Endothelial cell of umbilical vein (primary cell): ENCODE measurements at regions not wholly inside any gene's neighbourhood (a gene's known extent, or its start where the extent isn't known, plus 50 kb on each side); places are given as distances from the start of the nearest gene placed in this dataset.

Experiments used
- BruUV-seq: library from RNA; stranded (reverse); fragments of 400-500 nt; replicated peaks from 2 replicates; lab custom pipeline; 2021; lab: Mats Ljungman, UMichigan
- CTCF ChIA-PET: fragments of 300-600, 350-600 bp; sonication (Branson Sonifier 250); formaldehyde crosslinking; loops from one replicate; lab custom pipeline; 2021; ENCODE audit warnings: antibody characterized with exemption, inconsistent platforms; lab: Charles Lee
- POLR2A ChIA-PET: fragments of 300-600, 350-600 bp; sonication (Branson Sonifier 250); formaldehyde crosslinking; loops from one replicate; lab custom pipeline; 2021; ENCODE audit warnings: antibody characterized with exemption, inconsistent platforms; lab: Charles Lee
- DNase-seq: peaks from one replicate; pipeline ENCODE4 v3.0.0-alpha.2; 2011; ENCODE audit warnings: low read depth, low spot score
- FAIRE-seq: peaks from 2 replicates; lab custom pipeline; 2011; peaks lifted over from hg19 to GRCh38; lab: Jason Lieb, UNC
- H2AFZ ChIP-seq: 2 replicates; pipeline ENCODE4 v1.6.0; 2012; ENCODE audit warnings: low read depth, low read length, control low read depth, inconsistent platforms
- H3K27ac ChIP-seq: 2 replicates; pipeline ENCODE4 v1.5.1; 2011; ENCODE audit warnings: low read depth, mild to moderate bottlenecking, control low read depth, low read length, moderate library complexity; ENCODE audit not compliant: insufficient read depth
- H3K27me3 ChIP-seq, 2 experiments: 2 replicates each; pipeline versions ENCODE4 v1.6.0 to v1.6.1; 2011; ENCODE audit warnings: low read length in 2 of 2, mixed read lengths in 1 of 2; ENCODE audit not compliant: control insufficient read depth in 2 of 2, insufficient read depth in 2 of 2
- H3K36me3 ChIP-seq, 2 experiments: 2 replicates in 1 of 2; 3 replicates in 1 of 2; pipeline ENCODE4 v1.5.1; 2011; ENCODE audit warnings: low read length in 2 of 2, mild to moderate bottlenecking in 1 of 2, moderate library complexity in 1 of 2; ENCODE audit not compliant: control insufficient read depth in 2 of 2, insufficient read depth in 2 of 2; ENCODE audit errors: extremely low read depth in 1 of 2
- H3K4me1 ChIP-seq: 3 replicates; pipeline ENCODE4 v1.5.1; 2011; ENCODE audit warnings: mild to moderate bottlenecking, low read length; ENCODE audit not compliant: control insufficient read depth, insufficient read depth; ENCODE audit errors: extremely low read depth
- H3K4me2 ChIP-seq: 2 replicates; pipeline ENCODE4 v1.6.1; 2011; ENCODE audit warnings: low read length, control low read depth, mixed read lengths; ENCODE audit not compliant: insufficient read depth
- H3K4me3 ChIP-seq, 3 experiments: fragments of 200-600 bp in 1 of 3; sonication (generic), shearing (Covaris generic) in 1 of 3; replicated peaks in 1 of 3; 2 replicates each; pipeline ENCODE4 v1.5.1; 2011 to 2016; ENCODE audit warnings: control low read depth in 3 of 3, low read length in 3 of 3, mild to moderate bottlenecking in 2 of 3, inconsistent platforms in 1 of 3, low read depth in 1 of 3, moderate library complexity in 1 of 3; ENCODE audit not compliant: insufficient read depth in 1 of 3
- H3K79me2 ChIP-seq: 2 replicates; pipeline ENCODE4 v1.6.0; 2012; ENCODE audit warnings: low read length, inconsistent platforms; ENCODE audit not compliant: control insufficient read depth, insufficient read depth
- H3K9ac ChIP-seq: replicated peaks from 2 replicates; pipeline ENCODE3; 2011; ENCODE audit warnings: low read length, control low read depth; ENCODE audit not compliant: insufficient read depth; ENCODE audit errors: extremely low read depth
- H3K9me1 ChIP-seq: replicated peaks from 3 replicates; pipeline ENCODE4 v1.6.0; 2011; ENCODE audit warnings: mild to moderate bottlenecking, low read length; ENCODE audit not compliant: control insufficient read depth, insufficient read depth; ENCODE audit errors: extremely low read depth
- H3K9me3 ChIP-seq: replicated peaks from 2 replicates; pipeline ENCODE4 v1.5.1; 2012; ENCODE audit warnings: low read length, inconsistent platforms; ENCODE audit not compliant: control insufficient read depth, insufficient read depth
- H4K20me1 ChIP-seq: replicated peaks from 2 replicates; pipeline ENCODE3; 2011; ENCODE audit warnings: mild to moderate bottlenecking, low read length; ENCODE audit not compliant: control insufficient read depth, insufficient read depth; ENCODE audit errors: extremely low read depth
- CTCF ChIP-seq, 2 donors: IDR thresholded peaks; 1 replicate in 1 of 2; 2 replicates in 1 of 2; pipeline ENCODE4 v1.5.1; 2011; ENCODE audit warnings: low read length in 2 of 2, mild to moderate bottlenecking in 2 of 2, moderate library complexity in 2 of 2, control low read depth in 1 of 2, inconsistent platforms in 1 of 2, low read depth in 1 of 2; ENCODE audit not compliant: insufficient read depth in 1 of 2; ENCODE audit errors: extremely low read depth in 1 of 2
- EZH2 ChIP-seq: IDR thresholded peaks from 2 replicates; pipeline ENCODE4 v1.6.1; 2012; ENCODE audit warnings: borderline replicate concordance, low read depth, mild to moderate bottlenecking, moderate library complexity, low read length, inconsistent platforms; ENCODE audit not compliant: severe bottlenecking
- FOS ChIP-seq: IDR thresholded peaks from 2 replicates; pipeline ENCODE4 v1.6.1; 2011; ENCODE audit warnings: mild to moderate bottlenecking, low read length, moderate library complexity, borderline replicate concordance; ENCODE audit not compliant: insufficient read depth
- GATA2 ChIP-seq: IDR thresholded peaks from 2 replicates; pipeline ENCODE4 v1.7.0; 2011; ENCODE audit warnings: low read depth, mild to moderate bottlenecking, moderate library complexity, mixed read lengths, low read length; ENCODE audit not compliant: insufficient read length, insufficient read depth
- JUN ChIP-seq: IDR thresholded peaks from 2 replicates; pipeline ENCODE4 v1.6.1; 2011; ENCODE audit warnings: borderline replicate concordance, low read depth; ENCODE audit not compliant: insufficient read length, insufficient read depth
- MAX ChIP-seq: IDR thresholded peaks from 2 replicates; pipeline ENCODE4 v1.6.1; 2011; ENCODE audit not compliant: insufficient read depth, insufficient read length
- MYC ChIP-seq: IDR thresholded peaks from one replicate; pipeline ENCODE4 v1.6.1; 2011; ENCODE audit warnings: mild to moderate bottlenecking, low read depth, low read length
- POLR2A ChIP-seq: IDR thresholded peaks from 2 replicates; pipeline ENCODE4 v1.6.1; 2012; ENCODE audit warnings: low read depth, mild to moderate bottlenecking, control low read depth, low read length
- POLR2AphosphoS5 ChIP-seq: IDR thresholded peaks from 2 replicates; pipeline ENCODE4 v1.6.1; 2012; ENCODE audit warnings: low read depth, mild to moderate bottlenecking, control low read depth, low read length, moderate library complexity; ENCODE audit not compliant: insufficient read depth
- dilution Hi-C: fragments of 300-500 bp; cut with MboI; formaldehyde crosslinking; loops from one replicate; pipeline ENCODE4 v1.15.0; 2019; ENCODE audit warnings: low sequenced_read_pairs; ENCODE audit not compliant: extremely low pct_ligation_motif_present
- intact Hi-C: fragments of 100-400 bp; cut with micrococcal nuclease; formaldehyde crosslinking; loops from one replicate; pipeline ENCODE4 v1.10.0; 2022

DNA sequence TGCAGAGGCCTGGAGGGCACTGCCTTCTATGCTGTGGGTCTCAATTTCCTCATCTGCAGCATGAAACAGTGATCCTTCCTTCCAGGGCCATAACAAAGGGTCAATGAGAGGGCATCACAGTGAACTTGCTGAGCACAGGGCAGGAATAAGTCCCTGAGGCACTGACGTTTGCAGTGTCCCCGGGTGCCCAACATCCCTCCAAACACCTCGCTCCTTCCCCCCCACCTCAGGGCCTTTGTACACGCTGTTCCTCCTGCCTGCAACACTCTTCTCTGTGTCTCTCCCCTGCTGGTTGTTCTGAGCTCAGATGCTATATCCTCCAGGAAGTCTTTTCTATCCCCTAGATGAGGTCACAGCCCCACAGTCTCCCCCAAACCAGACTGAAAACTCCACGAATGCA lies 59.7 kb upstream of the TCF20 start:
- Histone ChIP-seq H3K9ac (no peak overlapping the region), H3K4me1 (no peaks in the 10 kb centered on the region), H3K9me3 (no peaks in the 10 kb centered on the region), H4K20me1 (no peaks in the 10 kb centered on the region), H3K36me3 (no peaks in the 10 kb centered on the region), H2AFZ (no peak overlapping the region), H3K27me3 (no peaks in the 10 kb centered on the region), H3K9me1 (no peaks in the 10 kb centered on the region), H3K4me3 (no peak overlapping the region), H3K4me2 (no peak overlapping the region), H3K79me2 (no peaks in the 10 kb centered on the region), H3K27ac (no peak overlapping the region)
- no TSS peak for BruUV-seq
- no peak for FAIRE-seq
- TF ChIP-seq POLR2AphosphoS5 (no peak), CTCF (IDR thresholded peaks at IDR 0.05; ENCODE audit: extremely low read depth in 1 of 2, insufficient read depth in 1 of 2, low read depth in 1 of 2, low read length in 2 of 2) (no peak), FOS (no peak), JUN (no peak), EZH2 (no peak), MAX (no peak), GATA2 (no peak), POLR2A (no peak), MYC (no peak)
- CTCF ChIA-PET: interaction anchor here (1.4 kb wide), 1 partner anchor 17 kb away, joined by 3 read pairs; no protein-coding TSS in a partner anchor
- dilution Hi-C loops (no loop called here), intact Hi-C loops (loop anchor here (1.0 kb wide), 1 partner anchor 16 kb away; no protein-coding TSS in a partner anchor)
- DNase-seq: no peak
- POLR2A ChIA-PET: no interaction called here
